Fibroblast of lung (primary cell): ENCODE measurements at regions not wholly inside any gene's neighbourhood (a gene's known extent, or its start where the extent isn't known, plus 50 kb on each side); places are given as distances from the start of the nearest gene placed in this dataset.

Source experiments
- DNase-seq, 2 donors: peaks; one replicate each; pipeline versions ENCODE4 v3.0.0 to v3.0.0-alpha.2; 2010; ENCODE audit warnings: low read depth in 2 of 2
- H2AFZ ChIP-seq: 2 replicates; pipeline ENCODE4 v1.5.1; 2012; ENCODE audit warnings: low read length, control low read depth, inconsistent platforms
- H3K27ac ChIP-seq: 2 replicates; pipeline ENCODE4 v1.5.1; 2011; ENCODE audit warnings: low read length, control low read depth; ENCODE audit not compliant: insufficient read depth
- H3K27me3 ChIP-seq: 2 replicates; pipeline ENCODE4 v1.5.1; 2011; ENCODE audit warnings: mild to moderate bottlenecking, low read length; ENCODE audit not compliant: control insufficient read depth, insufficient read depth
- H3K36me3 ChIP-seq: 2 replicates; pipeline ENCODE4 v1.5.1; 2011; ENCODE audit warnings: low read length; ENCODE audit not compliant: control insufficient read depth, insufficient read depth
- H3K4me1 ChIP-seq: 2 replicates; pipeline ENCODE4 v1.5.1; 2011; ENCODE audit warnings: low read length; ENCODE audit not compliant: control insufficient read depth, insufficient read depth; ENCODE audit errors: extremely low read depth
- H3K4me2 ChIP-seq: 2 replicates; pipeline ENCODE4 v1.5.1; 2011; ENCODE audit warnings: low read length, control low read depth; ENCODE audit not compliant: insufficient read depth; ENCODE audit errors: extremely low read depth
- H3K4me3 ChIP-seq, 4 experiments: fragments of 200-600 bp in 1 of 4; sonication (generic) in 1 of 4; replicated peaks in 1 of 4; 2 replicates each; pipeline ENCODE4 v1.5.1; 2011 to 2016; ENCODE audit warnings: low read length in 4 of 4, low read depth in 3 of 4, mild to moderate bottlenecking in 3 of 4, control low read depth in 2 of 4, inconsistent platforms in 1 of 4, mixed read lengths in 1 of 4; ENCODE audit not compliant: insufficient read depth in 1 of 4; ENCODE audit errors: control extremely low read depth in 1 of 4
- H3K79me2 ChIP-seq: 2 replicates; pipeline ENCODE4 v1.5.1; 2012; ENCODE audit warnings: mild to moderate bottlenecking, low read length, inconsistent platforms; ENCODE audit not compliant: control insufficient read depth, insufficient read depth
- H3K9ac ChIP-seq: 2 replicates; pipeline ENCODE4 v1.5.1; 2011; ENCODE audit warnings: mild to moderate bottlenecking, low read length, control low read depth; ENCODE audit not compliant: insufficient read depth
- H3K9me3 ChIP-seq: 2 replicates; pipeline ENCODE4 v1.5.1; 2012; ENCODE audit warnings: low read depth, low read length; ENCODE audit not compliant: control insufficient read depth, insufficient read depth
- H4K20me1 ChIP-seq: 2 replicates; pipeline ENCODE4 v1.5.1; 2011; ENCODE audit warnings: low read length; ENCODE audit not compliant: control insufficient read depth, insufficient read depth; ENCODE audit errors: extremely low read depth
- EZH2 ChIP-seq: IDR thresholded peaks from 2 replicates; pipeline ENCODE4 v1.5.1; 2012; ENCODE audit warnings: low read length, control low read depth, mild to moderate bottlenecking; ENCODE audit errors: missing control alignments
- TF ChIP-seq, protein P1 (sequence below), 2 donors: IDR thresholded peaks in 1 of 2; conservative IDR thresholded peaks in 1 of 2; 1 replicate in 1 of 2; 2 replicates in 1 of 2; pipeline ENCODE4 v1.5.1; 2011 to 2012; ENCODE audit warnings: low read length in 2 of 2, control low read depth in 1 of 2, inconsistent platforms in 1 of 2, low read depth in 1 of 2, mild to moderate bottlenecking in 1 of 2

DNA sequence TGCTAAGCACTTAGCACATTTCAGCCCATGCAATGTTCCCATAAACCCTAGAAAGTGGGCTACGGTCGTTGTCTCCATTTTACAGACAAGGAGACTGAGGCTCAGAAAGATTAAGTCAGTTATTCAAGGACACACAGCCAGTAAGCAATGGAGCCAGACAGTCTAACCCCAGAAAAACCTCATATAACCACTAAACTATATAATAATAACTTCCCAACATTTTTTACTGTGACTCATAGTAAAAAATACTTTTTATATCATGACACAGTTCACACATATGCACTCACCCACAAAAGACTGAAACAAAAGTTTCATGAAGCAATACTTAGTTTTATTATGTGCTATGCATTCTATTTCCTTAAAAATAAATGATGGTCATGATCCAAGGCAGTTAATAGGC, 66.2 kb upstream of the EYA2 start:
- TF ChIP-seq, protein P1, sequence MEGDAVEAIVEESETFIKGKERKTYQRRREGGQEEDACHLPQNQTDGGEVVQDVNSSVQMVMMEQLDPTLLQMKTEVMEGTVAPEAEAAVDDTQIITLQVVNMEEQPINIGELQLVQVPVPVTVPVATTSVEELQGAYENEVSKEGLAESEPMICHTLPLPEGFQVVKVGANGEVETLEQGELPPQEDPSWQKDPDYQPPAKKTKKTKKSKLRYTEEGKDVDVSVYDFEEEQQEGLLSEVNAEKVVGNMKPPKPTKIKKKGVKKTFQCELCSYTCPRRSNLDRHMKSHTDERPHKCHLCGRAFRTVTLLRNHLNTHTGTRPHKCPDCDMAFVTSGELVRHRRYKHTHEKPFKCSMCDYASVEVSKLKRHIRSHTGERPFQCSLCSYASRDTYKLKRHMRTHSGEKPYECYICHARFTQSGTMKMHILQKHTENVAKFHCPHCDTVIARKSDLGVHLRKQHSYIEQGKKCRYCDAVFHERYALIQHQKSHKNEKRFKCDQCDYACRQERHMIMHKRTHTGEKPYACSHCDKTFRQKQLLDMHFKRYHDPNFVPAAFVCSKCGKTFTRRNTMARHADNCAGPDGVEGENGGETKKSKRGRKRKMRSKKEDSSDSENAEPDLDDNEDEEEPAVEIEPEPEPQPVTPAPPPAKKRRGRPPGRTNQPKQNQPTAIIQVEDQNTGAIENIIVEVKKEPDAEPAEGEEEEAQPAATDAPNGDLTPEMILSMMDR (conservative IDR thresholded peaks at IDR 0.05 in 1 of 2, IDR thresholded peaks at IDR 0.05 in 1 of 2; ENCODE audit: low read depth in 1 of 2, low read length in 2 of 2) = no peak
- no peak for TF ChIP-seq EZH2
- Histone ChIP-seq H3K4me2 (no peak overlapping the region), H4K20me1 (no peaks in the 10 kb centered on the region), H3K4me1 (no peaks in the 10 kb centered on the region), H3K9ac (no peak overlapping the region), H3K27ac (no peak overlapping the region), H3K27me3 (no peaks in the 10 kb centered on the region), H2AFZ (no peak overlapping the region), H3K9me3 (no peaks in the 10 kb centered on the region), H3K79me2 (no peaks in the 10 kb centered on the region), H3K36me3 (no peaks in the 10 kb centered on the region), H3K4me3 (no peak overlapping the region)
- peak; percentile 58 to 80 for DNase-seq

DNA sequence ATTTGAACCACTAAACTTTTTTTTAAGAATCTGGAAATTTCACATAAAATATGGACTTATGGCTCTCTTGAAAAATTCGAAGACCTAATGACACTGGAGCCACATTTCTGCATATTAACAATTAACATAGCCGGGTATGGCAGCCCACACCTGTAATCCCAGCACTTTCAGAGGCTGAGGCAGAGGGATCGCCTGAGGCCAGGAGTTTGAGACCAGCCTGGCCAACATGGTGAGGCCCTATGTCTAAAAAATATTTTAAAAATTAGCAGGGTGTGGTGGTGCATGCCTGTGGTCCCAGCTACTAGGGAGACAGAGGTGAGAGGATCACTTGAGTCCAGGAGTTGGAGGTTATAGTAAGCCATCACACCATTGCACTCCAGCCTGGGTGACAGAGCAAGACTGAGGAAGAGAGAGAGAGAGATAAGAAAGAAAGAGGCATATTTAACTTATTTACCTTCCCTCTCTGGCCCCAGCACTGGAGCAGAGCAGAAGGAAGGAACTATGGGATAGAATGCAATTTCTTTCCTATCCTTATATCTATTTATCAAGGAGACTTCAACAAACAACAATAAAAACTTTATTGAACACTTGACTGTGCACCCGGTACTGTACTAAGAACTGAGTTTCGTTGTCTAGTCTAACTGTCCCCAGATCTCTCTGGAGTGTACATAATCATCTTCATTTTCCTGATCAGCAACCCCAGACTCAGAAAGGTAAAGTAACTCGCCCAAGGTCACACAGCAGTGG, 63.6 kb upstream of the EYA2 start:
- no peak overlapping the region for H3K4me3 ChIP-seq
- H4K20me1 ChIP-seq = no peaks in the 10 kb centered on the region

DNA sequence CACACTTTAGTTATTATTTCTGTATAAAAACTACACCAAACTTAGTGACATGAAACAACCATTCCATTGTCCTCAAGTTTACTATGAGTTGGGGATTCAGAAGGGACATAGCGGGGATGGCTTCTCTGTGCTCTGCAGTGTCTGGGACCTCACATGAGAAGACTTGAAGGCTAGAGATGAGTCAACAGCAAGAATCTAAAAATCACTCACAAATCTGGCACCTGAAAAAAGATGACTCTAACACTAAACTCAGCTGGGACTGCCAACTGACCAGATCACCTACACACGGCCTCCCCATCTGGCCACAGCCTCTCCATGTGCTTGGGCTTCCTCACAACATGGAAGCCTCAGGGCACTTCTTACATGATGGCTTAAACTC, 63.0 kb upstream of the EYA2 start:
- Histone ChIP-seq H3K27ac (no peak overlapping the region), H3K9me3 (no peaks in the 10 kb centered on the region), H3K9ac (no peak overlapping the region), H3K4me2 (no peak overlapping the region), H3K36me3 (no peaks in the 10 kb centered on the region), H3K4me3 (no peak overlapping the region), H2AFZ (no peak overlapping the region), H3K27me3 (no peaks in the 10 kb centered on the region), H4K20me1 (no peaks in the 10 kb centered on the region), H3K4me1 (no peaks in the 10 kb centered on the region), H3K79me2 (no peaks in the 10 kb centered on the region)
- TF ChIP-seq, protein P1 (conservative IDR thresholded peaks at IDR 0.05 in 1 of 2, IDR thresholded peaks at IDR 0.05 in 1 of 2; ENCODE audit: low read depth in 1 of 2, low read length in 2 of 2) = no peak
- no peak for TF ChIP-seq EZH2
- DNase-seq = no peak

More for the DNA sequence above, 63.6 kb upstream of the EYA2 start:
- no peaks in the 10 kb centered on the region for H3K4me1 ChIP-seq
- no peak overlapping the region for H3K9ac ChIP-seq
- H3K36me3 ChIP-seq = no peaks in the 10 kb centered on the region
- H3K4me2 ChIP-seq = no peak overlapping the region
- no peaks in the 10 kb centered on the region for H3K9me3 ChIP-seq
- no peaks in the 10 kb centered on the region for H3K79me2 ChIP-seq
- no peak for DNase-seq
- no peak overlapping the region for H3K27ac ChIP-seq
- no peak overlapping the region for H2AFZ ChIP-seq
- TF ChIP-seq EZH2 = no peak
- TF ChIP-seq, protein P1 (conservative IDR thresholded peaks at IDR 0.05 in 1 of 2, IDR thresholded peaks at IDR 0.05 in 1 of 2; ENCODE audit: low read depth in 1 of 2, low read length in 2 of 2) = no peak
- no peaks in the 10 kb centered on the region for H3K27me3 ChIP-seq
